PC-9 (cell line): ENCODE measurements at regions not wholly inside any gene's neighbourhood (a gene's known extent, or its start where the extent isn't known, plus 50 kb on each side); places are given as distances from the start of the nearest gene placed in this dataset.

Experiments
- CTCF ChIP-seq: fragments of 200-600 bp; sonication (generic); conservative IDR thresholded peaks from 2 replicates; pipeline ENCODE4 v1.6.1; 2017; ENCODE audit warnings: mixed run types, antibody characterized with exemption, mild to moderate bottlenecking, moderate library complexity
- EZH2 ChIP-seq: fragments of 200-600 bp; sonication (generic); IDR thresholded peaks from 2 replicates; pipeline ENCODE4 v1.8.0; 2017; ENCODE audit warnings: antibody characterized with exemption, low read depth

- TF ChIP-seq EZH2 (no peak), CTCF (no peak)
These were observed 90.0 kb upstream of the GRPR start for GRCh38 chrX:16033331-16033730.
